ENCODE measurements at regions not wholly inside any gene's neighbourhood (a gene's known extent, or its start where the extent isn't known, plus 50 kb on each side); places are given as distances from the start of the nearest gene placed in this dataset.

GRCh38 chr11:91986218-91986617 is 238.4 kb upstream of the FAT3 start:
- TF ChIP-seq CTCF (IDR thresholded peaks at IDR 0.05) = no peak
- TF ChIP-seq EZH2 (IDR thresholded peaks at IDR 0.05; ENCODE audit: borderline replicate concordance, insufficient read depth, low read depth, low read length, poor library complexity, severe bottlenecking) = no peak
